Smooth muscle cell (in vitro differentiated cells): ENCODE measurements at regions not wholly inside any gene's neighbourhood (a gene's known extent, or its start where the extent isn't known, plus 50 kb on each side); places are given as distances from the start of the nearest gene placed in this dataset.

Experiments used
- DNase-seq: peaks from one replicate; lab custom pipeline; 2025; ENCODE audit not compliant: unreplicated experiment; lab: John Stamatoyannopoulos, UW
- H2AFZ ChIP-seq: fragments of 200-600 bp; sonication (generic); 2 replicates; pipeline ENCODE4 v1.6.0; 2016; ENCODE audit warnings: antibody characterized with exemption, low read depth, mild to moderate bottlenecking
- H3F3A ChIP-seq: fragments of 200-600 bp; sonication (generic); 2 replicates; pipeline ENCODE4 v1.6.0; 2017; ENCODE audit warnings: antibody characterized with exemption, low read depth
- H3K27ac ChIP-seq: fragments of 200-600 bp; sonication (generic); 2 replicates; pipeline ENCODE4 v1.5.1; 2016; ENCODE audit warnings: low read depth, mild to moderate bottlenecking
- H3K27me3 ChIP-seq: fragments of 200-600 bp; sonication (generic); 2 replicates; pipeline ENCODE4 v1.6.1; 2016; ENCODE audit warnings: low read depth, mild to moderate bottlenecking
- H3K36me3 ChIP-seq: fragments of 200-600 bp; sonication (generic); 2 replicates; pipeline ENCODE4 v1.5.1; 2016; ENCODE audit warnings: low read depth
- H3K4me1 ChIP-seq: fragments of 200-600 bp; sonication (generic); 2 replicates; pipeline ENCODE4 v1.5.1; 2016; ENCODE audit warnings: low read depth
- H3K4me2 ChIP-seq: fragments of 200-600 bp; sonication (generic); 2 replicates; pipeline ENCODE4 v1.6.0; 2016; ENCODE audit warnings: mild to moderate bottlenecking
- H3K4me3 ChIP-seq: fragments of 200-600 bp; sonication (generic); 2 replicates; pipeline ENCODE4 v1.5.1; 2016; ENCODE audit warnings: mild to moderate bottlenecking
- H3K79me2 ChIP-seq: fragments of 200-600 bp; sonication (generic); 2 replicates; pipeline ENCODE4 v1.6.0; 2016; ENCODE audit warnings: low read depth, mild to moderate bottlenecking
- H3K9ac ChIP-seq: fragments of 200-600 bp; sonication (generic); 2 replicates; pipeline ENCODE4 v1.6.0; 2016; ENCODE audit warnings: low read depth
- H3K9me3 ChIP-seq: fragments of 200-600 bp; sonication (generic); replicated peaks from 2 replicates; pipeline ENCODE4 v1.5.1; 2016; ENCODE audit warnings: low read depth
- H4K20me1 ChIP-seq: fragments of 200-600 bp; sonication (generic); 2 replicates; pipeline ENCODE4 v1.6.0; 2016; ENCODE audit warnings: low read depth
- CTCF ChIP-seq: fragments of 200-600 bp; sonication (generic); IDR thresholded peaks from 2 replicates; pipeline ENCODE4 v1.5.1; 2017; ENCODE audit warnings: borderline replicate concordance, mild to moderate bottlenecking, antibody characterized with exemption; ENCODE audit not compliant: insufficient read depth, poor library complexity, severe bottlenecking
- WGBS: methylation state at CpG from one replicate; pipeline ENCODE4 v1.1.7; 2016; ENCODE audit warnings: low lambda C conversion rate; 5-methylcytosine and 5-hydroxymethylcytosine counted together

- H3K9me3 ChIP-seq = no peaks in the 10 kb centered on the region
- no peaks in the 10 kb centered on the region for H3F3A ChIP-seq
- H3K27ac ChIP-seq = no peak overlapping the region
- whole genome bisulfite sequencing = 84% methylated on average over 1 of the region's 1 CpG
- no peak overlapping the region for H3K4me3 ChIP-seq
- H4K20me1 ChIP-seq = no peaks in the 10 kb centered on the region
- no peaks in the 10 kb centered on the region for H3K79me2 ChIP-seq
- no peak overlapping the region for H3K4me2 ChIP-seq
- H3K4me1 ChIP-seq = no peaks in the 10 kb centered on the region
- H3K36me3 ChIP-seq = no peaks in the 10 kb centered on the region
- H3K27me3 ChIP-seq = no peaks in the 10 kb centered on the region
- TF ChIP-seq CTCF = no peak
- no peak overlapping the region for H2AFZ ChIP-seq
- no peak for DNase-seq
- no peak overlapping the region for H3K9ac ChIP-seq
These were observed 1218.3 kb upstream of the CADM2 start for GRCh38 chr3:83740504-83740903.

GRCh38 chr3:83765956-83766355 lies 1192.8 kb upstream of the CADM2 start:
- no peak overlapping the region for H3K4me2 ChIP-seq
- no peaks in the 10 kb centered on the region for H3K9me3 ChIP-seq
- no peak overlapping the region for H3K9ac ChIP-seq
- no peaks in the 10 kb centered on the region for H3K27me3 ChIP-seq
- no peak for TF ChIP-seq CTCF
- WGBS = 78% methylated on average over 1 of the region's 1 CpG
- H3K4me3 ChIP-seq = no peak overlapping the region
- H3F3A ChIP-seq = no peaks in the 10 kb centered on the region
- H3K27ac ChIP-seq = no peak overlapping the region
- no peak overlapping the region for H2AFZ ChIP-seq
- no peaks in the 10 kb centered on the region for H3K79me2 ChIP-seq
- no peaks in the 10 kb centered on the region for H4K20me1 ChIP-seq
- no peak for DNase-seq
- H3K4me1 ChIP-seq = no peaks in the 10 kb centered on the region
- H3K36me3 ChIP-seq = no peaks in the 10 kb centered on the region

GRCh38 chr3:83769791-83770663 lies 1188.8 kb upstream of the CADM2 start:
- H3F3A ChIP-seq = no peaks in the 10 kb centered on the region
- H3K9me3 ChIP-seq = no peaks in the 10 kb centered on the region
- no peak overlapping the region for H3K9ac ChIP-seq
- WGBS = 91% methylated on average over 17 of the region's 17 CpGs
- H3K79me2 ChIP-seq = no peaks in the 10 kb centered on the region
- no peak overlapping the region for H2AFZ ChIP-seq
- no peak for TF ChIP-seq CTCF
- no peaks in the 10 kb centered on the region for H3K4me1 ChIP-seq
- no peak overlapping the region for H3K4me2 ChIP-seq
- H4K20me1 ChIP-seq = no peaks in the 10 kb centered on the region
- no peak overlapping the region for H3K4me3 ChIP-seq
- H3K27ac ChIP-seq = no peak overlapping the region
- no peak for DNase-seq
- no peaks in the 10 kb centered on the region for H3K27me3 ChIP-seq
- H3K36me3 ChIP-seq = no peaks in the 10 kb centered on the region
